ENCODE measurements at regions not wholly inside any gene's neighbourhood (a gene's known extent, or its start where the extent isn't known, plus 50 kb on each side); places are given as distances from the start of the nearest gene placed in this dataset.

DNA sequence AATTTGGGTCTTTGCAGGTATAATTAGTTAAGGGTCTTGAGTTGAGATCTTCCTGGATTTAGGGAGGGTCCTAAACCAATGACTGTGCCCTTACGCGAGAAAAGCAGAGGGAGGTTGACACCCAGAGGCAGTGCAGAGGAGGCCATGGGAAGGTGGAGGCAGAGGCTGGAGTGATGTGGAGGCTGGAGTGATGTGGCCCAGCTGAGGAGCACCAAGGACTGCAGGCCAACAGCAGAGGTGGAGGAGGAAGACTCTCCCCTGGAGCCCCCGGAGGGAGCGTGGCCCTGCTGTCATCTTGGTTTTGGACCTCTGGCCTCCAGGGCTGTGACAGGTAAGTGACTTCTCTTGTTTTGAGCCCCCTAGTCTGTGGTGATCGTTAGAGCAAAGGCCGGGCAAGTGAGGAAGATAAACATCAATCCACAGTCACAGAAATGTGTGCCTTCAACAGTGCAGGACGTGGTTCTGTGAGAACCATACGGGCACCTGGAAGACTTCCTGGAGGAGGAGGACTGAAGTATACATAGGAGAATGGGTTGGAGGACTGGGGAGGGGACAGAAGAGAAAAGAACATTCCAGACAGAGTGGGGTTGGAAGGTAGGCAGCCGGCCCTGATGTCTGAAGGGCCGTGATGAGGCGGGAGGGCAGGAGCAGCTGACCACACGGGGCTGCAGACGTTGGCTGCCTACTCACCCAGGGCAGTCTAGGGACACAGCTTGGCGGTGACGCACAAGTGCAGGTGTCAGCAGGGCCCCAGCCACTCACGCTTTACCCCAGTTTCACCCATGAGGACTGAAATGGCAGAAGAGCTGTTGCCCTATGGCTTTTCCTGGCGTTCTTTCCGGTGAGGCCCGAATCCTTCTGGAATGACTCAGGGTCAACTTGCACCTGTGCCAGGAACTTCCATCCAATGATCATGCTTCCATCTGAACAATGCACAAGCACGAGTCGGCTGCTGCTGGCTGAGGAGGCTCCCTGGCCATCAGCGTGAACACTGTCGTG is 270.2 kb downstream of the CTTN start:
- TF ChIP-seq, protein P1, sequence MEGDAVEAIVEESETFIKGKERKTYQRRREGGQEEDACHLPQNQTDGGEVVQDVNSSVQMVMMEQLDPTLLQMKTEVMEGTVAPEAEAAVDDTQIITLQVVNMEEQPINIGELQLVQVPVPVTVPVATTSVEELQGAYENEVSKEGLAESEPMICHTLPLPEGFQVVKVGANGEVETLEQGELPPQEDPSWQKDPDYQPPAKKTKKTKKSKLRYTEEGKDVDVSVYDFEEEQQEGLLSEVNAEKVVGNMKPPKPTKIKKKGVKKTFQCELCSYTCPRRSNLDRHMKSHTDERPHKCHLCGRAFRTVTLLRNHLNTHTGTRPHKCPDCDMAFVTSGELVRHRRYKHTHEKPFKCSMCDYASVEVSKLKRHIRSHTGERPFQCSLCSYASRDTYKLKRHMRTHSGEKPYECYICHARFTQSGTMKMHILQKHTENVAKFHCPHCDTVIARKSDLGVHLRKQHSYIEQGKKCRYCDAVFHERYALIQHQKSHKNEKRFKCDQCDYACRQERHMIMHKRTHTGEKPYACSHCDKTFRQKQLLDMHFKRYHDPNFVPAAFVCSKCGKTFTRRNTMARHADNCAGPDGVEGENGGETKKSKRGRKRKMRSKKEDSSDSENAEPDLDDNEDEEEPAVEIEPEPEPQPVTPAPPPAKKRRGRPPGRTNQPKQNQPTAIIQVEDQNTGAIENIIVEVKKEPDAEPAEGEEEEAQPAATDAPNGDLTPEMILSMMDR (IDR thresholded peaks at IDR 0.05; ENCODE audit: insufficient read depth, low read length, poor library complexity, severe bottlenecking): no peak
- no peak for TF ChIP-seq EZH2phosphoT487 (conservative IDR thresholded peaks at IDR 0.05; ENCODE audit: low read length)
